NOMO-1 treated with DMSO at 0.1 percent for 48 hours (cell line): ENCODE measurements at regions not wholly inside any gene's neighbourhood (a gene's known extent, or its start where the extent isn't known, plus 50 kb on each side); places are given as distances from the start of the nearest gene placed in this dataset.

Experiments used
- DNase-seq: peaks from one replicate; lab custom pipeline; 2025; ENCODE audit not compliant: unreplicated experiment; lab: John Stamatoyannopoulos, UW

DNA sequence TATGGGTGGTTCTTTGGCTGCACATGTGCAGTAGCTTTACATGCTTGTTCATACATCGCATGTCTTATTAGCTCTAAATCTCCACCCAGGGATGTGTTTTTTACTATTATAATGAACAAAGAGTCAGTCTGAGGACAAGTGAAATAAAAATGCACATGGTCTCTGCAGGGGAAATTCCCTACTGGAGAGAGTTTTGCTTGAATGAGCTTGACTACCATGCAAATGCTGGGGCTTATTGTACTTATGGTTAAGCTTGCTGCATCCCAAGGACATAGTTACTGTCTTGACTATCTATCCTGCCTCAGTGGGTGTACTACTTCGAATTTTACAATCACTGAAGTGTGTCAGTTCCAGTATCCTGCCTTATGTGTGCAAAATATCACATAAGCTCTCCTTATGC lies 362.7 kb downstream of the TDRD15 start:
- DNase-seq: no peak

DNA sequence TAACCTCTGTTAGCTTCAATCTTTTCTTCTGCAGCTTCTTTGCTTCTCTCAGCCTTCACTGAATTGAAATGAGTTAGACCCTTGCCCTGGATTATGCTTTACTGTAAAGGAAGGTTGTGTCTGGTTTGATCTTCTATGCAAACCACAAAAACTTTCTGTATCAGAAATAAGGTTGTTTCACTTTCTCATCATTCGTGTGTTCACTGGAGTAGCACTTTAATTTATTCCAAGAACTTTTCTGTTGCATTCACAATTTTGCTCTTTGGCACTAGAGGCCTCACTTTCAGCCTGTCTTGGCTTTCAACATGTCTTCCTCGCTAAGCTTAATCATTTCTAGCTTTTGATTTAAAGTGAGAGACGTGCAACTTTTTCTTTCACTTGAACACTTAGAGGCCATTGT lies 365.3 kb downstream of the TDRD15 start:
- no peak for DNase-seq

DNA sequence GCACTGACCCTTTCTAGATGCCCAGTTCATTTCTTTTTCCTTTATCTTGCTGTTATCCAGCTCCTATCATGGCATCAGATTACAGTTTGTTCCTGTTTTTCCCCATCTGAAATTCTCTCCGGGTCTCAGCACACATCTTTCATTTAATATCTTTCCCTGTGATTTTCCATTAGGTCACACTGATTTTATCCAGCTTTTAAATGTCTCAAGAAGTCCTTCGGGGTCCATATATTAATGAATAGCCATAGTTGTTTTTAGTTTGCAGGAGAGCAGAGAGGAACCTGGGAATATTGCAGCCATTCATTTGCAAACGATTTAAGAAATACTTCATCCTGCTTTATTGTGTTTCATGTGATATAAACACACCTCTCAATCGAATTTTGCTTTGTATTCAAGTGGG lies 374.2 kb downstream of the TDRD15 start:
- DNase-seq: no peak

DNA sequence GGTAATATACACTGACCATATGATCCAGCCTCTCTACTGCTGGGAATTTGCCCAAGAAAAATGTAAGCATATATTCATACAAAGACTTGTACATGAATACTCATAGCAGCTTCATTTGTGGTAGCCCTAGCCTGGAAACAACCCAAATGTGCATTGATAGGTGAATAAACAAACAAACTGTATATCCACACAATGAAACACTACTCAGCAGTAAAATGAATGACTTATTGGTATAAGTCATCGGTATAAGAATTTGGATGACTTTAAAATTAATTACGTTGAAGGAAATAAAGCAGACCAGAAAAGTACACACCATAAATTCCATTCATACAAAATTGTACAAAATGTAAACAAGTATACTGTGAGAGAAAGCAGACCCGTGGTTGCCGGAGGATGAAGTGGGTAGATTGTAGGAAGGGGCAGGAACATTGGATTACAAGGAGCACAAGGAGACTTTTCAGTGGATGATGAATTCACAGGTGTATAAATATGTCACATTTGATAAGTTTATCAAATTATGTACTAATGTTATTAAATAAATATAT lies 376.7 kb downstream of the TDRD15 start:
- no peak for DNase-seq

DNA sequence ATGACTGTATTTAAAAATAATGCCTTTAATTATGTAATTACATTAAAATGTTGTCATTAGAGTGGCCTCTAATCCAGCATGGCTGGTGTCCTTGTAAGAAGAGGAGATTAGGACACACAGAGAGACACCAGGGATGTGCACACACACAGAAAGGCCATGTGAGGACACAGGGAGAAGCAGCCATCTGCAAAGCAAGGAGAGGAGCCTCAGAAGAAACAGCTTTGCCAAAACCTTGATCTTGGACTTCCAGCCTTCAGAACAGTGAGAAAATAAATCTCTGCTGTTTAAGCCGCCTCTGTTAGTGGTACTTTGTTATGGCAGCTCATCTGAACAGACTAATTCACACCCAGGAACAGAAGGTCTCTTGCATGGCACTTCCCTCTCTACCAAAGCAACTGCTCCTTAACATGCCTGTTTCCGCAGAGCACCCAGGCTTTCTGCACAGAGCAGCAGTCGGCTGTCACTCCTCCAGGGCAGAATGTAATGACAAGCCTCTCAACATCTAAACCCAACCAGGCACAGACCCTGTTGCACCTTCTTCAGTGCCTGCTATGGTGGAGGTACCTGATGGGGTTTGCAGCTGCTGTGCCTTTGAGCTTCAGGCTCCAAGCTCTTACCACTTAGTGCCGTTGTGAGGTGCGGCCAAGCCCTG lies 377.7 kb downstream of the TDRD15 start:
- DNase-seq: no peak

DNA sequence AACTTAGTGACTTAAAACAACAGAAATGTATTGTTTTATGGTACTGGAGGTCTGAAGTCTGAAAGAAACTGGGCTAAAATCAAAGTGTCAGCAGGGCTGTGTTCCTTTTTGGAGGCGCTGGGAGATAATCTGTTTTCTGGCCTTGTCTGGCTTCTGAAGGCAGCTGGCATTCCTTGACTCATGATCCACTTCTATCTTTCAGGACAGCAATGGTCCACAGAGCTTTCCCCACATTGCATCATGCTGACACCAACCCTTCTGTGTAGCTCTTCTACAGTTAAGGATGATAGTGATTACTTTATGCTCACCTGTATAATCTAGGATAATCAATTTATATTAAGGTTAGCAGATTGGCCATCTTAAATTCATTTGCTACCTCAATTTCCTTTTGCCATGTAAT lies 392.1 kb downstream of the TDRD15 start:
- no peak for DNase-seq

DNA sequence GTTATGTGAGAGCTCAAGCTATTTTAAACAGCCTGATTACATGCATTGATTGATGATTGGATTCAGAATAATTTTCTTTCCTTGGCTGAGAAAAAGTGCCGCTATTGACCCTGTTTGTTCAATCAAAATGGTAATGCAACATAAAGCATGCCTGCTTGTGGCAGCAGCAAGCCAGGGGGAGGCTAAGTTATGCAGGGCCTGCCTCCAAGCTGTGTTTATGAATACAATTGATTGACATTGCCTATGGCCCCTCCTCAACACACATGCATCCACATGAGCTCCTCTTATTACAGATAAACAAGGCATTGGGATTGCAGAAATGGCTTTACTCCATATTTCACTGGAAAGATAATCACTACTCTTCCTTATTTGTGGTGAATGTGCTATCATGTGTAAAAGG lies 395.6 kb downstream of the TDRD15 start:
- no peak for DNase-seq

DNA sequence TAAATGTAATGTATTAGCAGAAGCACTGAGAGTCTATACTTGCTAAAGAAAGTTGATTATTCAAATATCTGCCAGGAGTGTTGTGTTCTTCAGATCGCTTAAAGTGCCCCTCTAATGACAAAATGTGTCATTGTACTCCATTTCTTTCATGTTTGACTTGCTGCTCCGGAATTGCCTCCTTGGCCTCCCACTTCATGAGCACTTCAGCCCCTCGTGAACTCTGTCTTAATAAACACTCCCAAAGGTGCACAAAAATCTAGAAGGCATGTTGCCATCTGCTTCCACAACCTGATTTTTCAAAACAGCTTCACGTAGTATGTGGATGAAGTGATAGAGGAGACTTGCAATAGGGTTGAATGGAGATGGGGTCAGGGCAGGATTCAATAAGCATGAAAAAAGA lies 396.1 kb downstream of the TDRD15 start:
- no peak for DNase-seq

DNA sequence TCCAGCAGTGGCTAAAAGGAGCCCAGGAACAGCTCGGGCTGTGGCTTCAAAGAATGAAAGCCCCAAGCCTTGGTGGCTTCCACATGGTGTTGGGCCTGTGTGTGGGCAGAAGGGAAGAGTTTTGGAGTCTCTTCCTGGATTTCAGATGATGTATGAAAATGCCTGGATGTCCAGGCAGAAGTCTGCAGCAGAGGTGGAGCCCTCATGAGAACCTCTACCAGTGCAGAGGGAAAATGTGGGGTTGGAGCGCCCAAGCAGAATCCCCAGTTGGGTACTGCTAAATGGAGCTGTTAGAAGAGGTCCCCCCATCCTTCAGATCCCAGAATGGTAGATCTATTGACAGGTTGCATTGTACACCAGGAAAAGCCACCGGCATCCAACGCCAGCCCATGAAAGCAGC lies 412.1 kb downstream of the TDRD15 start:
- DNase-seq: no peak

DNA sequence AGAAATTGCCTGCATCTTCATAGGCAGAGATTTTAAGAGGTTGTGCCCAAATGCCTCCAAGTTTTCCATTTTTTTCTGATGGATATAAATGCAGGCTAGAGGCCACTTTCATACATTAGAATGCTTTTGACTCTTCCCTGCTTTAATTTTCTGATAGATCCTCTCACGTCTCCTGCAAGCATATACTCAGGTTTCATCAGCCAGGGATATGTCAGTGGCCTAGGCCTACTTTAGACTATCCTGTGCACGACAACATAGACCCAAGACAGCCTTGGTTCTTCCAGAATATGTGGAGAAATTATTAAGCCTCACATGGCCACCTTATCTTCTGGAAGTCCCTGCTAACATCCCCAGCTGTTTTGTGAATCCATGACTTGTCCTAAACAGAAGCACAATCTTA lies 415.9 kb downstream of the TDRD15 start:
- DNase-seq: no peak

DNA sequence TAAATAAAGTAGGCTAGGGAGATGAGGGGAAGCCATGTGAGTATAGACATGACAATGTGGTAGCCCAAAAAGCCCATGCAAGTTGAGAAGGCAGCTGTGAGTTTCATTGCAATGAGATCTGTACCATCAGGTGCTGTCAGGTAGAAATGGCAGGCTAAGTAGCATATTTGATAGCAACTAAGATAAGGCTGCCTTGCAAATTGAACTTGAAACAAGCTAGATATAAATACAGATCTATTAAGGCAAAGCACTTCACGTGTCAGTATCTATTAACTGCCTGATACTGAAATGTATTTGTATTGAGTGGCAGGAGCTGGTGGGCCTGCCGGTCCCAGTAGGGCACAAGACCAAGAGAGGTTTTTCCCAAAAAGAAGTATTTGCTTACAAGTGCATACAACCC lies 419.9 kb downstream of the TDRD15 start:
- DNase-seq: no peak

DNA sequence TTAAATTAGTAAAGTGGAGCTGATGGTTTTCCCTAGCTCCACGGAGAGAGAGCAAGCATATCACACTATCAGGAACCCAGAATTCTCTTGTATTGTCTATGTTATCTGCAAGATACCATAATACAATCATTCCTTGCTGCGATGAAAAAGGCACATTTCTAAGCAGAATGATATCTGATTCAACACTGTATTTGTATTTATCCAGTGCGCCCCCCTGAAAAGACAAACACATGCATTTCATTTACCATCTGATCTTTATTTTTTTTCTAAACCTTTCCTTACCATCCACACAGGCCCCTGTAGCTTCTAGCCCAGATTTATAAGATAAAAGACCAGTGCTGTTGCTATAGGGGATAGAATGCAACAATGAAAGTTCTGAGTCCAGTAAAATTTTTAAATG lies 420.6 kb downstream of the TDRD15 start:
- DNase-seq: no peak

DNA sequence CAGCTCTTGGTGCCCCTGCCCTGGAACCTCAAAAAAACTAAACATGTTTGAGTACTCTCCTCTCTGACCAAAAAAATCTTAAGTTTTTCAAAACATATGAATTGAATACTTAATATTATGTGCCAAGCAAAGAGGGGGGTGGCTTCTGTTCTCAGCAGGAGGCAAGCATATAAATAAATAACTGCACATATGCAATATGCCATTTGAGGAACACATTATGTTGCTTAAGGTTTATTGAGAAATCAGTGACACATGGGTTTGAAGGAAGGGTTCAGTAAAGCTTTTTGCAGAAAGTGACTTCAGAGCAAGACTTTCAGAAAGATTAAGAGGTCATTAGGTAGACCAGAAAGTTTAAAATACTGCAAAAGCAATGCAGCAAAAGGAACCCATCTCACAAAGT lies 429.2 kb downstream of the TDRD15 start:
- DNase-seq: peak; percentile 90

DNA sequence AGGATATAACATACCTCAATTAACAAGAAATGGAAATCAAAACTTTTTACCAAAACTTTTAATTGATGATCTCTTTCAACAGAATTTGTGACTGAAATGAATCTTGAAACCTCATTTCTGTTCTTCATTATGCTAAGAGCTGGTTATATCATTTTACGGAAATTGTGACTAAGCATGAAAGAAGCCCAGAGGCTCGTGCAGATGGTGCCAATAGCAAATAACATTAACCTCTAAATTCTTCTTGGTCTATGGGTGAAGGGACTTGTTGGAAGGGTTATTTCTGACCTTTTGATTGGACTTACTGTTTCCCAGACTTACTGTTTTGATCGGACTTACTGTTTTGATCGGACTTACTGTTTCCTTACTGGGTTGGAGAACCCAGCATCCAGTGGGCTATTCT lies 435.6 kb downstream of the TDRD15 start:
- no peak for DNase-seq

DNA sequence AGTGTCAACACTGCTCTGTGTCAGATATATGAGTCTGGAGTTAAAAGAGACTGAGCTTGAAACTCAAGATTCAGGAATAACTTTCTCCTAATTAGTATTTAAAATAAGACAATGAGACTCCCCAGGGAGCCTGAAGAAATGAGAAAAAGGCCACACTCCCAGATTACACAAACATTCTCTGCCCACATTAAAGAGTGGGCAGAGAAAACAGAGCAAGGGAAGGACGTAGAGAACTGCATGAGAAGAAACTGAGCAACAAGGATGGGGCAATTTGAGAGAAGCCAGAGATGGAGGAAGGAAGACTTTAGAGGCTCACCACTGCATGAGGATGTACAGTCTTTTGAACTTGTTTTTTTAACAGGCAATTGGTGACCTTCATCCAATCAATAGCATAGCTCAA lies 438.2 kb downstream of the TDRD15 start:
- DNase-seq: no peak

DNA sequence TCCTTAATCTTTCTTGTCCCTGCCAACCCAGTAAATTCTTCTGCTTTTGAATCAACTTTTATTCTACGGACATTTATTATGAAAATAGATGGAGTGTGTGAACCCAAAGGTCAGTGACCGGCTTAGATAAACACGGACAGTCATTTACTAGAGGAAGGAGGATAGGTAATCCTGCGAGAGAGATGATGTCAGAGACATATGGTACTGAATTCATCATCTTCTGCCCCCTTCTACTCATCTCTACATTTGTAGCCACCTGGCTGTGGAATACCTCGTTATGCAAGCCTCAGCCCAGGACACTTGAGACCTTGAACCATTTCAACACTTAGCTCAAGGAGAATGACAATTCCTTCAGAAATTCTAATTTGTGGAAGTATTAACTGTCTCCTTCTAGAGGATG lies 443.6 kb downstream of the TDRD15 start:
- DNase-seq: no peak

DNA sequence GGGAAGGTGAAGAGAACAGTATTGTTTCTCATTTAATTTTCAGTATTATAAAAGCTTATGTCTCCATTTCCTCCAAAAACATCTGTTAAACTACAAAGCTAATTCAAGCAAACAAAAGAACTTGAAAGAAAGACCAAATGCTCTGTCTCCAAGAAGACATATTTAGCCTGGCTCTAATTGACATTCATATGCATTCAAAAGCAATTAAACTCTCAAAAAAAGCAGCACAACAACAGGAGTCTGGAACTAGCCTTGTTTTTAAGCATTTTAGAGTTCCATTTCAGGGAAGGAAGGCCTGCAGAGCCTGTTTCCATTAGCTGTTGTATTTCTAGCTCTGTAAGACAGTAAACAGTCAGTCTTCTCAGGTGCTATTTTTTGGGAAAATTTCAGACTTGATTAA lies 447.9 kb downstream of the TDRD15 start:
- no peak for DNase-seq

DNA sequence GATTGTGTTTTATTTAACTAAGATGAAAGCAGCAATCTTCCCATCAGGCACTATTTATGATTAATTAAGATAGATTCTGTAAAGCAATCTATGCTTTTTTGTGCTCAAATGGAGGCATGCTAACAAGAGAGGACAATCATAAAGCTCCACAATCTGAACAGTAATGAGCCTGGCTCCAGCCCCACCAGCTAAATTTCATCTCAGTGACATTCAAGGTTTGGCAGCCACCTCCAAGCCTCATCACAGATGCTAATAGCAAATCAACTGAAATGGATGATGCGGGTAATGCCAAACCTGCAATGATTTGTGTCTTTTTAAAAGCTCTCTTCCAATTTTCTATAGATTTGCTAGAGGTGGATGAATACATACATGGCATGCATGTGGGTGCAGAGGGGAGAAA lies 456.6 kb downstream of the TDRD15 start:
- no peak for DNase-seq

DNA sequence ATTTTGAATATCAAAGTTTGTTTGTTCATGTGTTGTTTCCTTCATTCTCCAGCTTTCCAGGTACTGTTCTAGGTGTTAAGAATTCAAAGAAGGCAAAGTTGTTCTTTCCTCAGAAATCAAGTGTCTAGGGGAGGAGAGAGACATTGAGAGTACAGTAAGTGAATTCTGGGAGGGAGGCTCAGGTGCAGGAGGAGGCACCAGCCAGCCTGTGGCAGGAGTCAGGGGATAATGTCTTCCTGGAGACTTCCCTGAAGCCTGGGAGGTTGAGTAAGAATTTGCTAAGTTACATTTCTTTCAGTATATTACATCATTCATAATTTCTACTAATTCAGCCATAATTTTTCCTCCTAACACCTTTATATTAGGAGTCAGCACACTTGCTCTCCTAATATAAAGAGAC lies 462.1 kb downstream of the TDRD15 start:
- no peak for DNase-seq

DNA sequence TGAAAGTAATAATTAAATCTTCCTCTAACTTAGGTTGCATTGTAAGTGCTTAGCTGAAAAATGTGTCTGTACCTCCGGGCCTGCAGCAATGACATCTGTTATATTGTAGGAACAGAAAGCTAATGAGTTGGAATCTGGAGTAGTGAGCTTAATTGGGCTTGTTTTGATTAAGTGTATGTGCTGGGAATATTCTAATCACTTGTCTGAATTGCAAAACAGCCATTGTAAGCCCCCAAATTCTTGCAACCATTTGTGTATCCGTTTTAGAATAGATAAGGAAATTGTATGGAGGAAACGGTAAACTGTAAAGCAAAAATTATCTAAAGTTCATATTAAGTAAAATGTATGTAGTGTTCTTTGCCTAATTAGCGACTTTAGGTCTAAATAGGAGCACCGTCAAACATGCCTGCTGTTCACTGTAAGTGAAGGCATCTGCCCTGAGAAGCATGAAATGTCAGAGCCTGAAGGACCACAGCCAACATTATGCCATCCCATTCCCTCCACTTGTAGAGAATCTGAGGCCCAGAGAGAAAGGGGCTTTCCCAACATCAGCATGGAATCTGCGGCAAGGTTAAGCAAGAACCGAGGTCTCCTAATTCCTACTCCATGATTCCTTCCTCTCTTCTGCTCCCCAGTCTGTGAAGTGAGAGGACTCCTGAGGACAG lies 466.4 kb downstream of the TDRD15 start:
- no peak for DNase-seq

DNA sequence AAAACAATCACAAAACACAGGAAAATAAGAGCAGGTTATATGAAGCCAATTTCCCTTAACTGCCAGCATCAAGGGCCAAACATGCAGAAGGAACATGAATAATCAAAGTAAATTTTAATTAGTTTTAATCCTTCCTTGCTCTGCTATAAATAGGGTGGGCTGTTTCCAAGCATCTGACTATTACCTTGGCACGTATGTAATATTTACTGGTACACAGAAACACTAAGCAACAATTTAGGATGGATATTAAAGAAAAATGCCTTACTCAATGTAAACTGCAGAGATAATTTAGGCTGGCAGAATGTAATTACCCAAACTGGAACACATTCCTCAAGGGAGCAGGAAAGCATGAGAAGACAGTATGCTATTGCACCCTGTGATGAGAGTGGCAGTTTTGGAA lies 468.2 kb downstream of the TDRD15 start:
- DNase-seq: no peak

DNA sequence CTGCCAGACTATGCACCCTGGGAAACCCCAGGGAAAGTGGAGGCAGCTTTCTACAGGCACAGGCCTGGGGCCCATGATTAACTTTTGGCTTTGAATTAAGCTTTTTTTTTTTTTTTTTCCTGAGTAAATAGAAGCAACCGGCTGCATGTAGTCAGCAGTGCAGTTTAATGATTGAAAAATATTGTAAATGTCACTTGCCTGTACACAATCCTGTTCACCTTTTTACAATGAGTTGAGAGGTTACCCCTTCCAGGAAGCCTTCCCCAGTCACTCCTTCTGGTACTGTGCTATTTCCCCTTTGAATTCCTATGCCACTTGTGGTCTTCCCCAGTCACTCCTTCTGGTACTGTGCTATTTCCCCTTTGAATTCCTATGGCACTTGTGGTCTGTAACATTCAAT lies 475.6 kb downstream of the TDRD15 start:
- no peak for DNase-seq

DNA sequence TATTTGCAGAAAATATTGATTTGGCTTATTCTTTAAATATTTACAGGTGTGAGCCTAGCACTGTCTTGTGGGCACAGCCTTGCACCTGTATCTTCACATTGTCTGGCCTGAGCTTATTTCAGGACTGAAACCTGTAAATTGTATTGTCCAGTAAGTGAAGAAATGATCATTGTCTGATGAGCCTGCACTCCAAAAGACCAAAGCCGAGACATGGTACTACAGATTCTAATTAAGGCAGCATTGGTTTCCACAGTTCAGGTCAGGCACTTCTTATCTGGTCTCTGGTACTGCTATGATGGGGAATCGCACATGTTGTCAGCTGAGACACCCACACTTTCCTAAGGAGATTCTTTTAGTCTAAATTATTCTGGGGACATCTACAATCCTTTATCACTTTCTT lies 479.0 kb downstream of the TDRD15 start:
- no peak for DNase-seq
